Central memory CD8-positive, alpha-beta T cell (primary cell): ENCODE measurements at regions not wholly inside any gene's neighbourhood (a gene's known extent, or its start where the extent isn't known, plus 50 kb on each side); places are given as distances from the start of the nearest gene placed in this dataset.

Source experiments
- ATAC-seq: fragments of 150-1000 bp; cut with Tn5 transposase; replicated peaks from 2 replicates; pipeline ENCODE4 v1.10.0; 2022; ENCODE audit warnings: mild to moderate bottlenecking, moderate FRiP score, moderate number of reproducible peaks; ENCODE audit not compliant: poor library complexity, severe bottlenecking; ENCODE audit errors: extremely low read depth
- DNase-seq, 2 donors: peaks; one replicate each; pipeline ENCODE4 v3.0.0; 2021; ENCODE audit warnings: low spot score in 2 of 2
- H3K27ac Mint-ChIP-seq: one replicate; pipeline ENCODE4 v1.8.0; 2022; ENCODE audit warnings: low read depth, mild to moderate bottlenecking, moderate library complexity, mixed read lengths
- H3K27me3 Mint-ChIP-seq: one replicate; pipeline ENCODE4 v1.8.0; 2022; ENCODE audit warnings: mixed read lengths
- H3K36me3 Mint-ChIP-seq: one replicate; pipeline ENCODE4 v1.8.0; 2022; ENCODE audit warnings: mild to moderate bottlenecking, moderate library complexity, mixed read lengths; ENCODE audit not compliant: insufficient read depth
- H3K4me1 Mint-ChIP-seq: one replicate; pipeline ENCODE4 v1.8.0; 2022; ENCODE audit warnings: mixed read lengths
- H3K4me3 Mint-ChIP-seq: one replicate; pipeline ENCODE4 v1.8.0; 2022; ENCODE audit warnings: mild to moderate bottlenecking, moderate library complexity, mixed read lengths
- H3K9me3 Mint-ChIP-seq: one replicate; pipeline ENCODE4 v1.8.0; 2022; ENCODE audit warnings: mixed read lengths

- Mint-ChIP-seq H3K4me3 (no peak overlapping the region), H3K36me3 (no peaks in the 10 kb centered on the region), H3K4me1 (no peaks in the 10 kb centered on the region), H3K9me3 (no peaks in the 10 kb centered on the region), H3K27ac (no peak overlapping the region), H3K27me3 (no peaks in the 10 kb centered on the region)
- no peak for DNase-seq
- ATAC-seq = no peak
Observed at GRCh38 chr20:11153819-11154218, 480.0 kb upstream of the JAG1 start.

GRCh38 chr20:11155156-11155756 lies 481.5 kb upstream of the JAG1 start:
- no peak for DNase-seq
- no peak for ATAC-seq
- Mint-ChIP-seq H3K36me3 (no peaks in the 10 kb centered on the region), H3K27ac (no peak overlapping the region), H3K4me3 (no peak overlapping the region), H3K27me3 (no peaks in the 10 kb centered on the region), H3K9me3 (no peaks in the 10 kb centered on the region), H3K4me1 (no peaks in the 10 kb centered on the region)

- no peaks in the 10 kb centered on the region for H3K36me3 Mint-ChIP-seq
- no peaks in the 10 kb centered on the region for H3K27me3 Mint-ChIP-seq
- H3K4me3 Mint-ChIP-seq = no peak overlapping the region
- no peak for ATAC-seq
- H3K4me1 Mint-ChIP-seq = no peaks in the 10 kb centered on the region
- H3K27ac Mint-ChIP-seq = no peak overlapping the region
- DNase-seq = no peak
- H3K9me3 Mint-ChIP-seq = no peaks in the 10 kb centered on the region
Observed at GRCh38 chr20:11156922-11157321, 483.1 kb upstream of the JAG1 start.

- H3K27ac Mint-ChIP-seq = no peak overlapping the region
- H3K36me3 Mint-ChIP-seq = no peaks in the 10 kb centered on the region
- ATAC-seq = no peak
- no peak for DNase-seq
- H3K4me3 Mint-ChIP-seq = no peak overlapping the region
- H3K9me3 Mint-ChIP-seq = no peaks in the 10 kb centered on the region
- H3K4me1 Mint-ChIP-seq = no peaks in the 10 kb centered on the region
- no peaks in the 10 kb centered on the region for H3K27me3 Mint-ChIP-seq
Observed at GRCh38 chr20:11158146-11158545, 484.3 kb upstream of the JAG1 start.

- Mint-ChIP-seq H3K27ac (no peak overlapping the region), H3K27me3 (no peaks in the 10 kb centered on the region), H3K4me1 (no peaks in the 10 kb centered on the region), H3K36me3 (no peaks in the 10 kb centered on the region), H3K4me3 (no peak overlapping the region), H3K9me3 (no peaks in the 10 kb centered on the region)
- ATAC-seq = no peak
- no peak for DNase-seq
Observed at GRCh38 chr20:11158589-11158988, 484.8 kb upstream of the JAG1 start.

GRCh38 chr20:11159728-11160127 lies 485.9 kb upstream of the JAG1 start:
- Mint-ChIP-seq H3K27me3 (no peaks in the 10 kb centered on the region), H3K27ac (no peak overlapping the region), H3K9me3 (peaks cover 5% of the 10 kb centered on the region), H3K4me3 (no peak overlapping the region), H3K36me3 (no peaks in the 10 kb centered on the region), H3K4me1 (no peaks in the 10 kb centered on the region)
- no peak for DNase-seq
- ATAC-seq = no peak

GRCh38 chr20:11162026-11162775 lies 488.4 kb upstream of the JAG1 start:
- no peaks in the 10 kb centered on the region for H3K27me3 Mint-ChIP-seq
- H3K36me3 Mint-ChIP-seq = no peaks in the 10 kb centered on the region
- no peak overlapping the region for H3K4me3 Mint-ChIP-seq
- ATAC-seq (no peak), DNase-seq (no peak)
- peaks cover 5% of the 10 kb centered on the region for H3K9me3 Mint-ChIP-seq
- H3K4me1 Mint-ChIP-seq = no peaks in the 10 kb centered on the region
- H3K27ac Mint-ChIP-seq = no peak overlapping the region

GRCh38 chr20:11165789-11166188 lies 492.0 kb upstream of the JAG1 start:
- H3K4me3 Mint-ChIP-seq = no peak overlapping the region
- no peak overlapping the region for H3K27ac Mint-ChIP-seq
- no peak for DNase-seq
- H3K9me3 Mint-ChIP-seq = peaks cover 16% of the 10 kb centered on the region
- H3K27me3 Mint-ChIP-seq = no peaks in the 10 kb centered on the region
- ATAC-seq = no peak
- H3K36me3 Mint-ChIP-seq = no peaks in the 10 kb centered on the region
- no peaks in the 10 kb centered on the region for H3K4me1 Mint-ChIP-seq

- Mint-ChIP-seq H3K27me3 (no peaks in the 10 kb centered on the region), H3K27ac (no peak overlapping the region), H3K4me1 (no peaks in the 10 kb centered on the region), H3K9me3 (peaks cover 21% of the 10 kb centered on the region), H3K36me3 (no peaks in the 10 kb centered on the region), H3K4me3 (no peak overlapping the region)
- ATAC-seq = no peak
- no peak for DNase-seq
Observed at GRCh38 chr20:11166712-11167111, 492.9 kb upstream of the JAG1 start.

- no peak overlapping the region for H3K27ac Mint-ChIP-seq
- H3K36me3 Mint-ChIP-seq = no peaks in the 10 kb centered on the region
- no peak overlapping the region for H3K4me3 Mint-ChIP-seq
- no peak for DNase-seq
- H3K27me3 Mint-ChIP-seq = no peaks in the 10 kb centered on the region
- H3K9me3 Mint-ChIP-seq = peaks cover 21% of the 10 kb centered on the region
- H3K4me1 Mint-ChIP-seq = no peaks in the 10 kb centered on the region
- no peak for ATAC-seq
Observed at GRCh38 chr20:11168026-11168425, 494.2 kb upstream of the JAG1 start.

- DNase-seq (no peak), ATAC-seq (no peak)
- Mint-ChIP-seq H3K36me3 (no peaks in the 10 kb centered on the region), H3K9me3 (peaks cover 15% of the 10 kb centered on the region), H3K27me3 (no peaks in the 10 kb centered on the region), H3K4me1 (no peaks in the 10 kb centered on the region), H3K4me3 (no peak overlapping the region), H3K27ac (no peak overlapping the region)
Observed at GRCh38 chr20:11170025-11170424, 496.2 kb upstream of the JAG1 start.

GRCh38 chr20:11170565-11170964 lies 496.8 kb upstream of the JAG1 start:
- no peak for ATAC-seq
- Mint-ChIP-seq H3K9me3 (peaks cover 15% of the 10 kb centered on the region), H3K36me3 (no peaks in the 10 kb centered on the region), H3K4me3 (no peak overlapping the region), H3K27me3 (no peaks in the 10 kb centered on the region), H3K4me1 (no peaks in the 10 kb centered on the region), H3K27ac (no peak overlapping the region)
- DNase-seq = no peak

- no peak for DNase-seq
- H3K9me3 Mint-ChIP-seq = peaks cover 15% of the 10 kb centered on the region
- no peak for ATAC-seq
- no peak overlapping the region for H3K27ac Mint-ChIP-seq
- no peaks in the 10 kb centered on the region for H3K36me3 Mint-ChIP-seq
- no peak overlapping the region for H3K4me3 Mint-ChIP-seq
- H3K27me3 Mint-ChIP-seq = no peaks in the 10 kb centered on the region
- H3K4me1 Mint-ChIP-seq = no peaks in the 10 kb centered on the region
Observed at GRCh38 chr20:11172881-11173280, 499.1 kb upstream of the JAG1 start.
